HG03095 (cell line): ENCODE measurements at regions not wholly inside any gene's neighbourhood (a gene's known extent, or its start where the extent isn't known, plus 50 kb on each side); places are given as distances from the start of the nearest gene placed in this dataset.
"Not testable (repeated sequence)": the region's sequence is repeated elsewhere in the genome, so short reads cannot be mapped to it uniquely, and the experiment has no call there.

ENCODE experiments used
- ATAC-seq: cut with Tn5 transposase; IDR thresholded peaks from one replicate; pipeline ENCODE4 v1.9.1; 2021; ENCODE audit warnings: moderate library complexity; ENCODE audit not compliant: unreplicated experiment

DNA sequence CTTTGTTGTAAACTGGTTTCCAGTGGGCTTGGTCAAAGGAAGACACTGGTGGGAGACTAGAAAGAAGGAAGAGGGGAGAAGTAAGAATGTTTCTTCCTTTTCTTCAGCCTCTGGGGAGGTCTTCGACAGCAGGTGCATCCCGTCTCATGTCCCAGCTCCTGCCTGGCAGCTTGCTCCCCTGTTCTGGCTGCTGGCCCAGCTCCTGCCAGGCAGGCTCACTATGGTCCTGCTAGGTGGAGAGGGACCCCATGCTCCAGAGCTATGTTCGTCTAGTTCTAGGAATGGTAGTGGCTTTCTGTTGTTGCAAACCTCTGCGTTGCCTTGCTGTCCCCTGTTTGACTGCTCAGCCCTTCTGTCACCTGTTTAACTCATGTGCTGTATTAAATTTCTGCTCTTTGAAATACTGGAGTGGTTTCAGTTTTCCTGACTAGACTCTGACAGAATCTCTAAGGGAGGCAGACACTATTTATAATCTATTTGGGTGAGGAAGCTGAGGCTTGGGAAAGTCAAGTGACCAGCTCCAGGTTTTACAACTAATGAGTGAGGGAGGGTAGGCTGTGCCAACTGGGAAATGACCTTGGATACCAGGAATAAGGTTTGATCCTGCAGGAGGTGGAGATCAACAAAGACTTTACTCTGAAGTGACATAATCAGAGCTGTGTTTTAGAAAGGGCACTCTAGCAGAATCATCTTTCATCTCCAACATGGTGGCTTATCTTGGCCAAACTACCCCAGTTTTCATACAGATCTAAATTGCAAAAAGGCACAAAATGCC is 94.7 kb upstream of the DDHD1 start:
- ATAC-seq = no peak

DNA sequence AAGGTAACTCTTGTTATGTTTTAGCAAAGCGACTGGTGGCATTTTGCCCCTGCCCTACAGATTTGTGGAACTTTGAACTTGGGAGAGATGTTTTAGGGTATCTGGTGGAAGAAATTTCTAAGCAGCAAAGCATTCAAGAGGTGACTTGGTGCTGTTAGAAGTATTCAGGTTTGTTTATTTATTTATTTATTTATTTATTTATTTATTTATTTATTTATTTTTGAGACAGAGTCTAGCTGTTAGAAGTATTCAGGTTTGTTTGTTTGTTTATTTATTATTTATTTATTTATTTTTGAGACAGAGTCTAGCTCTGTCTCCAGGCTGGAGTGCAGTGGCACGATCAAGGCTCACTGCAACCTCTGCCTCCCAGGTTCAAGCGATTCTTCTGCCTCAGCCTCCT is 89.8 kb upstream of the DDHD1 start:
- ATAC-seq = not testable (repeated sequence)

DNA sequence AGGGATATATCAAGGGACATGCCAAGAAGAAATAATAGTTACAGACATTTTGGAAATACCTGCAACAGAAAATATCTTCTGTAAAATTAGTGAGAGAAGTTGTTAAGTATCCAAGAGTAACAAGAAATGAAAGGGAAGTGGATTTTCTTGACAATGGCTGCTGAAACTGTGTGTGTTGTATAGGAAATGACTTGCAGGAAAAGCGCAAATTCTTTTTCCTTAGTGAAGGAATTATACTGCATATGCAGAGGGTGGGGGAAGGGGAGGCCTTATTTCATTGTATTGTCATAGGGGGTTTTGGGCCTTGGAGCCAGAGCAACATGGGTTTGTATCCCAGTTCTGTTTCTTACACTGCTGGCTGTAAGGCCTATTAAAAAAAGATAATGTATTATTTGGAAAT is 84.4 kb upstream of the DDHD1 start:
- ATAC-seq = no peak

DNA sequence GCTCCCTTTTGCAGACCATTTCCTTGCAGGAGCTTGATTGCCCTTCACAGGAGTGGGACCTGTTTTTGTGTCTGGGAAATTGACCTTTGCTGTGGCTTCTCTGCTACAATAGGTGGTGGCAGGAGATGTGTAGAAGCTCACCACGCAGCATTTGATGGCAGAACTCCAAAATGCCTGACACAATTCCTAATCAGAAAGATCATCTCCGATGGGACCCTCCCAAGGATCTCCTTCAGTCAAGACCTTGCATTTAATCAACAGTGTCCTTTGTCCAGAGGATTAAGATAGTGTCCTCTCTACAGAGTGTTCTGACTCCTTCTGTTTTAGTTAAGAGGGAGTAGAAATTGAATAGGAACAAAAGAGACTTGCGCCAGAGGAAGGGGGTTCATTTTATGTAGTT is 83.6 kb upstream of the DDHD1 start:
- ATAC-seq = no peak

DNA sequence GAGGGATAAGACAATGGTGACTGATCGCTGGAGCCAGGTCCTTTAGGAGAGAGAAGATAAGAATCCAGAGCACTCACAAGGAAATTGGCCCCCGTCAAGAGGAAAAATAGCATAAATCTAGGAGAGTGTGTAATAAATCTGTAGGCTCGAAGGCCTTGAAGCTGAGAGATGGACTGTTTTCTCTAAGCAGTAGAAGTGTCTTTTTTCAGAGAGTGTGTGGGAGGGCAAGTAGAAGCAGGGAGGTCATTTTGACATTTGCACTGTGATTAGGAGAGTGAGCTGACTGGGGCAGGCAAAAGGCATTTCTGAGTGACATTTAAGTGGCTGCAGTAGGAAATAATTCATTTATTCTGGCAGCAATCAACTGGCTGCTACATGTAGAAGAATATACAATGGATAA is 78.0 kb upstream of the DDHD1 start:
- no peak for ATAC-seq

DNA sequence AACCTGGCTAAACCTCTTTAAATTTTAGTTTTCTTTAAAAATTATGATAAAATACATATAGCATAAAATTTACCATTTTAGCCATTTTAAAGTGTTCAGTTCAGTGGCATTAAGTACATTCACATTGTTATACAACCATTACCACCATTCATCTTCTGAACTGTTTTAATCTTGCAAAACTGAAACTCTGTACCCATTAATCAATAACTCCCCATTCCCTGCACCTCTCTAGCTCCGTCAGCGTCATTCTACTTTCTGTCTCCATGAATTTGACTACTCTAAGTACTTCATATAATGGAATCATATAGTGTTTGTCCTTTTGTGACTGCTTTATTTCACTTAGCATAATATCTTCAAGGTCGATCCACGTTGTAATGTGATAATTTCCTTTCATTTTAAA is 75.8 kb upstream of the DDHD1 start:
- ATAC-seq = no peak

DNA sequence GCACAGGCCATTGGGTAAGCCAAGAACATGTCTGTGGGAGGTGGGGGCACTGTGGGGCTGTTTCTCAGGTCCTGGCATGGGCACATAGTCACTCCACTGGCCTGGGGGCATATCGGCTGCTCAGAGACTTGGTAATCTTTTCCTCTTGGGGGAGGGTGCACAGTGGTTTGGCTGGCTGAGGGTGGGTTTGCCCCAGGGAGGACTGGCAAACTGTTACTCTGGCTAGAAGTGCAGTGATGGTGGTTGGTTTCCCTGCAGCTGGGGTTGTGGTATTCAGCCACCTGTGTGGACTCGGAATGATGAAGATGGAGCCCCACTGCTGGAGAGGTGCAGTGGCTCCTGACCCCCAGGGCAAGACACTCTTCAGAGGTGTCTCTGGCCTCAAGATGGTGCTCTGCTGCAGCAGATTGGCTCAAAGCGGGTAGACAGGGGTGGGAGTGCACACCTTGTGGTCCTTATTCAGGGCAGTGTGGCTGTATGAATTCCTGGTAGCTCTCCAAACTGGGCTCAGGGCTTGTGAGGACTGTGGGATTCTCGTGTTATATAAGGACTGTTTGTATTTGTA is 74.1 kb upstream of the DDHD1 start:
- ATAC-seq = no peak

DNA sequence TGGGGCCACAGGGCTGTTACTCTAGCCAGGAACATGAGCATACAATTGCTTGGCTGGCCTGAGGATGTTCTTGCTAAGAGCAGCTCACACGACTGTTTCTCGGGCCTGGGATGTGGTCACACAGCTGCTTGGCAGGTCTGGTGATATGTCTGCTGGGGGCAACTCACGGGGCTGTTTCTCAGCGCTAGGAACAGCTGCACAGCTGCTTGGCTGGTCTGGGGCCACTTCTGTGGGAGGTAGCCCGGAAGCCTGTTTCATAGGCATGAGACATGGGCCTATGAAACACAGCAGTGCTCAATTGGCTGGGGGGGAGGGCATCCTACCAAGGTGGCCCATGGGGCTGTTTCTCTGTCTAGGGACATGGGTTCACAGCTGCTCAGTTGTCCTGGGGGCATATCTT is 73.4 kb upstream of the DDHD1 start:
- ATAC-seq = no peak

DNA sequence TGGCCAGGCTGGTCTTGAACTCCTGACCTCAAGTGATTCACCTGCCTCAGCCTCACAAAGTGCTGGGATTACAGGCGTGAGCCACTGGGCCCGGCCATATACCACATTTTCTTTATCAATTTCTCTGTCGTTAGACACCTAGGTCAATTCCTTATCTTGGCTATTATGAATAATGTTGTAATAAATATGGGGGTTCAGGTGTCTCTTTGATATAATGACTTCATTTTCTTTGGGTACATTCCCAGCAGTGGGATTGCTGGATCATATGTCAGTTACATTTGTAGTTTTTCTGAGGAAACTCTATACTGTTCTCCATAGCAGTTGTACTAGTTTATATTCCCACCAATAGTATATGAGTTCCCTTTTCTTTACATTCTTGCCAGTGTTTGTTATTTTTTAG is 67.8 kb upstream of the DDHD1 start:
- no peak for ATAC-seq

DNA sequence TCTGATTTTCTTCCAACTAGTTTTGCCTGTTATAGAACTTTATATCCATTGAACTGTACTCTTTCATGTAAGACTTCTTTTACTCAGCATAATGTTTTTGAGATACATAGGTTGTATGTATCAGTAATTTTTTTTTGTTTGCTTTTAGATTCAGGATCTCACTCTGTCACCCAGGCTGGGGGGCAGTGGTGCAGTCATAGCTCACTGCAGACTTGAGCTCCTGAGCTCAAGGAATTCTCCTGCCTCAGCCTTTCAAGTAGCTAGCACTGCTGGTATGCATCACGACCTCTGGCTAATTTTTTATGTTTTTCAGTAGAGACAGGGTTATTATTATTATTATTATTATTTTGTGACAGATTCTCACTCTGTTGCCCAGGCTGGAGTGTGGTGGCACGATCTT is 65.0 kb upstream of the DDHD1 start:
- ATAC-seq = no peak

DNA sequence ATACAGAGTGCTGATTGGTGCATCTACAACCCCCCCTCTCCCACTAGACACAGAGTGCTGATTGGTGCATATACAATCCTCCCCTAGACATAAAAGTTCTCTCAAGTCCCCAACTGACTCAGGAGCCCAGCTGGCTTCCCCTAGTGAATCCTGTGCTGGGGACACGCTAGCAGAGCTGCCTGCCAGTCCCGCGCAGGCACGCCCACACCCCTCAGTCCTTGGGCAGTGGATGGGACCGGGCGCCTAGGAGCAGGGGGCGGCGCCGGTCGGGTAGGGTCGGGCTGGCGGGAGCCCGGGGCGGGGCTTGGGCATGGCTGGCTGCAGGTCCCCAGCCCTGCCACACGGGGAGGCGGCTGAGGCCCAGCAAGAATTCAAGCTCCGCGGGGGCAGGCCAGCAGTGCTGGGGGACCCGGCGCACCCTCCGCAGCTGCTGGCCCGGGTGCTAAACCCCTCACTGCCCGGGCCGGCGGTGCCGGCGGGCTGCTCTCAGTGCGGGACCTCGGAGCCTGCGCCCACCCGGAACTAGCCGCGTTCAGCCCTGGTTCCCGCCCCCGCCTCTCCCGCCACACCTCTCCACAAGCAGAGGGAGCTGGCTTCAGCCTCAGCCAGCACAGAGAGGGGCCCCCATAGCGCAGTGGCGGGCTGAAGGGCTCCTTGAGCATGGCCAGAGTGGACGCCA is 64.3 kb upstream of the DDHD1 start:
- peak; percentile 97 for ATAC-seq

DNA sequence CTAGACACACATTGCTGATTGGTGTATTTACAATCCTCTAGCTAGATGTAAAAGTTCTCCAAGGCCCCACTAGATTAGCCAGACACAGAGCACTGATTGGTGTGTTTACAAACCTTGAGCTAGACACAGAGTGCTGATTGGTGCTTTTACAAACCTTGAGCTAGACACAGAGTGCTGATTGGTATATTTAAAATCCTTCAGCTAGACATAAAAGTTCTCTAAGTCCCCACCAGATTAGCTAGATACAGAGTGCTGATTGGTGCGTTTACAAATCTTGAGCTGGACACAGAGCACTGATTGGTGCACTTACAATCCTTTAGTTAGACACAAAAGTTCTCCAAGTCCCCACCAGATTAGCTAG is 63.8 kb upstream of the DDHD1 start:
- not testable (repeated sequence) for ATAC-seq

DNA sequence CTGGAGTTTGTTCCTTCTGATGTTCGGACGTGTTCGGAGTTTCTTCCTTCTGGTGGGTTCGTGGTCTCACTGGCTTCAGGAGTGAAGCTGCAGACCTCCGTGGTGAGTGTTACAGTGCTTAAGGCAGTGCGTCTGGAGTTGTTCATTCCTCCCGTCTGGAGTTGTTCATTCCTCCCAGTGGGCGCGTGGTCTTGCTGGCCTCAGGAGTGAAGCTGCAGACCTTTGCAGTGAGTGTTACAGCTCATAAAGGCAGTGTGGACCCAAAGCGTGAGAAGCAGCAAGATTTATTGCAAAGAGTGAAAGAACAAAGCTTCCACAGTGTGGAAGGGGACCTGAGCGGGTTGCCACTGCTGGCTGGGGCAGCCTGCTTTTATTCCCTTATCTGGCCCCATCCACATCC is 63.4 kb upstream of the DDHD1 start:
- ATAC-seq = not testable (repeated sequence)

DNA sequence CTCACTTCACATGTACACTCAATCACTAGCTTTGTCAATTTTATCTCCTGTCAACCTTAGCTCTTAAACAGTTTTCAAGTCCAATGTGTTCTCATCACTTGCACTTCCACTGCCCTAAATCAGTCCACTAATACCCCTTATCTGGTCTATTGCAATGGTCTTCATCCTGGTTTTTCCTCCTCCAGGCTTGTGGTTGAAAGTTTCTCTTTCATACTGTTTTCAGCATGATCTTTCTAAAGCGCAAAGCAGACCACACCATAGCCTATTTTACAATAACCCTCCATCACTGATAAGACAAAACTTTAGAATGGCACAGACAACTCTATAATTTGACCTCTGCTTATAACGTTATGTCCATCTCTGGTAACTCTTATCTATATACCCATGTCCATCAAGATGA is 62.0 kb upstream of the DDHD1 start:
- no peak for ATAC-seq

DNA sequence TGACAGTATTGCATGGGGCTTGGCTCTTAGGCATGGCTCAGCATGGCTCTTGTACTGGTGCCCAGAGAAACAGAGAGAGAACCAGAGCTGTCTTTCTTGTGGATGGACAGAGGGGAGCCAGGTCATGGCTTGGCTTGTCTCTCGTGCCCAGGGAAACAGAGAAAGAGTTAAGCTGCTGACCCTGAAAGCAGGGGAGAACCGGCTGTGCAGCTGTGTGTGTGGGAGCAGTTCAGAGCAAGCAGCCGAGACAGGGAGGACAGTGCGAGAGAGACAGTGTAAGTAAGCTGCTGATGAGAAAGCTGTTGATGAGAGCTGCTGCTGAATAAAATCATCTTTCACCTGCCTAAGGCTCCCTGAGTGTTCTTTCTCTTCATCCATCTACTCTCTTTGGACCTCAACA is 61.3 kb upstream of the DDHD1 start:
- ATAC-seq = no peak

DNA sequence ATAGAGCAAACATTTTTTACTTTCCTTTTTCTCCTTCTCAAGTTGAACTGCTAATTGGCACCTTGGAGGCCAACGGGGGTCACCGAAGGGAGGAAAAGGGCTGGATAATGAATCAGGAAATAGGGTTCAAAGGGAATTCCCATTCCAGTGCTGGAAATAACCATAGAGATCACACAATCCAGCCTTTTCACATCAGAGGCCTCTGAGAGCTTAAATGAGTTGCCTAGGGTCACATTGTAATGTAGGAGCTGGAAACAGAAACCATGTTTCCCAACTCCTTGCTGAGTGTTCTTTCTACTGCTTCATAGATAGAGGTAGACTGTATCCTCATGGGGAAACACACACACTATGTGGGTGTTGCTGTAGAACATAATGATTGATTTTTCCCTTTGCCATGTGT is 60.6 kb upstream of the DDHD1 start:
- no peak for ATAC-seq

DNA sequence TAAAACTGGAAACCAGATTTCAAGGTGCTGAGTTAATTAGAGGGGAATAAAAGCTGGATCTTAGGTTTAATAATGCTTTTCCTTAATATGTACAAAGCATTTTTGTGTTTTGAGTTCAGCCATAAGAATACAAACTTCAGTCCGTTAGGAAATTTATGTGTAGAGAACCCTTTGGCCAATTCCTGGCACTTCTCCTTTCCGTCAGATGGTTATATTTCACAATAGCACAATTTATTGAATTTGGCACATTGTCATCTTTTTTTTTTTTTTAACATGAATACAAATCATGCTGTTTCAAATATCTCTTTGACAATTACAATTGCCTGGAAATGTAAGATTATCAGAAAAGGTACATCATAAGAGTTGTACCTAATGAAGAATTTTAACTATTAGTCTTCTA is 56.2 kb upstream of the DDHD1 start:
- no peak for ATAC-seq
